ENCODE measurements at regions not wholly inside any gene's neighbourhood (a gene's known extent, or its start where the extent isn't known, plus 50 kb on each side); places are given as distances from the start of the nearest gene placed in this dataset.

GRCh38 chr14:89056394-89056793, 231.9 kb downstream of the TTC8 start:
- TF ChIP-seq CTCF (IDR thresholded peaks at IDR 0.05) = no peak
- TF ChIP-seq POLR2A (IDR thresholded peaks at IDR 0.05) = no peak

All from esophagus squamous epithelium (tissue), 4 donors.